ENCODE measurements at regions not wholly inside any gene's neighbourhood (a gene's known extent, or its start where the extent isn't known, plus 50 kb on each side); places are given as distances from the start of the nearest gene placed in this dataset.

DNA sequence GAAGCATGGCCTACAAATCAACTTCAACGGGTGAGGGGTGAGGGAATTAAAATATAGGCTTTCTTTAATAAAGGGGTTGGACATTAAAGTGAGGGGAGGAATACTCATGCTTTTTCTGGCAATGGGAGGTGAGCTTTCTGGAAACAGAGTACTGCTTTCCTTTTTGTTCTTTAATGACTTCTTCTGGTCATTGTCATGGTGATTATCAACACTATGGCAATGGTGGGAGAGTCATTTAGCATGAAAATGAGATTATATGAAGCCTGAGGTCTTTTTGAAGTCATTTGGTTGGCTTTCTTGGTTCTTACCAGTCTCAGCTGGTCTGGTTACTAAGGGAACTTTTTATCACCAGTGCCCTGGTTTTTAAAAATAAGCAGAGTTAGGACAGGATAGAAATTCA is 475.8 kb upstream of the LRRC4C start:
- TF ChIP-seq CTCF (IDR thresholded peaks at IDR 0.05): no peak
- TF ChIP-seq POLR2A (IDR thresholded peaks at IDR 0.05): no peak
- no peak for TF ChIP-seq POLR2AphosphoS5 (IDR thresholded peaks at IDR 0.05)
- TF ChIP-seq EP300 (IDR thresholded peaks at IDR 0.05; ENCODE audit: low read depth): no peak

Data from transverse colon (tissue), 4 donors.